Esophagus squamous epithelium (tissue), 4 donors: ENCODE measurements at regions not wholly inside any gene's neighbourhood (a gene's known extent, or its start where the extent isn't known, plus 50 kb on each side); places are given as distances from the start of the nearest gene placed in this dataset.

Experiments used
- CTCF ChIP-seq, 6 experiments: fragments of 450-650 bp in 4 of 6; fragments of 200-600 bp in 2 of 6; sonication (generic) in 2 of 6; IDR thresholded peaks; one replicate each; pipeline ENCODE4 v1.5.1; 2016 to 2019; ENCODE audit warnings: antibody characterized with exemption in 6 of 6, mild to moderate bottlenecking in 4 of 6, moderate library complexity in 4 of 6
- POLR2A ChIP-seq, 4 donors: fragments of 450-650 bp; IDR thresholded peaks; one replicate each; pipeline ENCODE4 v1.6.1; 2017; ENCODE audit warnings: antibody characterized with exemption in 4 of 4, mild to moderate bottlenecking in 4 of 4, moderate library complexity in 3 of 4

- no peak for TF ChIP-seq CTCF (IDR thresholded peaks at IDR 0.05)
- no peak for TF ChIP-seq POLR2A (IDR thresholded peaks at IDR 0.05)
Observed at GRCh38 chr6:28588666-28589065, 63.0 kb downstream of the GPX5 start.
